Thoracic aorta (tissue), 2 donors: ENCODE measurements at regions not wholly inside any gene's neighbourhood (a gene's known extent, or its start where the extent isn't known, plus 50 kb on each side); places are given as distances from the start of the nearest gene placed in this dataset.

Experiments used
- ATAC-seq: fragments of 150-250 bp; one replicate; pipeline ENCODE4 v1.8.0; 2017; ENCODE audit warnings: low read depth; ENCODE audit not compliant: insufficient number of reproducible peaks, low FRiP score
- DNase-seq: peaks from one replicate; pipeline ENCODE4 v3.0.0-alpha.2; 2020; ENCODE audit warnings: low spot score
- H3K27ac ChIP-seq, 2 donors: fragments of 200-600 bp; sonication (generic); 1 replicate in 1 of 2; 2 replicates in 1 of 2; pipeline ENCODE4 v1.5.1; 2016; ENCODE audit warnings: mild to moderate bottlenecking in 2 of 2, moderate library complexity in 2 of 2
- H3K27me3 ChIP-seq: fragments of 200-600 bp; sonication (generic); replicated peaks from 2 replicates; pipeline ENCODE4 v1.6.0; 2016; ENCODE audit warnings: mild to moderate bottlenecking; ENCODE audit not compliant: insufficient read depth
- H3K36me3 ChIP-seq: fragments of 200-600 bp; sonication (generic); one replicate; pipeline ENCODE4 v1.5.1; 2016
- H3K4me1 ChIP-seq, 2 donors: fragments of 200-600 bp; sonication (generic); 1 replicate in 1 of 2; 2 replicates in 1 of 2; pipeline versions ENCODE4 v1.5.1 to v1.6.0; 2016; ENCODE audit warnings: low read depth in 2 of 2, mild to moderate bottlenecking in 1 of 2; ENCODE audit not compliant: control insufficient read depth in 1 of 2
- H3K4me3 ChIP-seq: fragments of 200-600 bp; sonication (generic); 2 replicates; pipeline ENCODE4 v1.5.1; 2016; ENCODE audit warnings: mild to moderate bottlenecking
- H3K9me3 ChIP-seq: fragments of 200-600 bp; sonication (generic); 2 replicates; pipeline ENCODE4 v1.5.1; 2016
- CTCF ChIP-seq: fragments of 200-600 bp; sonication (generic); IDR thresholded peaks from one replicate; pipeline ENCODE4 v1.5.1; 2019; ENCODE audit warnings: antibody characterized with exemption

GRCh38 chr4:136865526-136865925 is 666.8 kb downstream of the PCDH18 start:
- Histone ChIP-seq H3K27ac (no peak overlapping the region), H3K4me3 (no peak overlapping the region), H3K27me3 (no peaks in the 10 kb centered on the region), H3K9me3 (no peaks in the 10 kb centered on the region), H3K4me1 (peaks cover 0 to 2% of the 10 kb centered on the region in 2 donors), H3K36me3 (no peaks in the 10 kb centered on the region)
- TF ChIP-seq CTCF = no peak
- DNase-seq = no peak
- no peak for ATAC-seq

GRCh38 chr4:136864604-136865185 is 667.6 kb downstream of the PCDH18 start:
- Histone ChIP-seq H3K4me1 (peaks cover 0 to 2% of the 10 kb centered on the region in 2 donors), H3K4me3 (no peak overlapping the region), H3K27ac (no peak overlapping the region), H3K9me3 (no peaks in the 10 kb centered on the region), H3K27me3 (no peaks in the 10 kb centered on the region), H3K36me3 (no peaks in the 10 kb centered on the region)
- ATAC-seq = peak; percentile 50
- no peak for DNase-seq
- peak; percentile 67 for TF ChIP-seq CTCF

GRCh38 chr4:136863756-136864155 is 668.5 kb downstream of the PCDH18 start:
- H3K36me3 ChIP-seq = no peaks in the 10 kb centered on the region
- no peak for ATAC-seq

GRCh38 chr4:136862653-136863052 is 669.6 kb downstream of the PCDH18 start:
- no peaks in the 10 kb centered on the region for H3K27me3 ChIP-seq
- H3K4me1 ChIP-seq = peaks cover 0 to 2% of the 10 kb centered on the region in 2 donors
- H3K4me3 ChIP-seq = no peak overlapping the region
- H3K27ac ChIP-seq = no peak overlapping the region
- no peaks in the 10 kb centered on the region for H3K36me3 ChIP-seq
- TF ChIP-seq CTCF = no peak
- DNase-seq = no peak
- no peaks in the 10 kb centered on the region for H3K9me3 ChIP-seq
- no peak for ATAC-seq

More at GRCh38 chr4:136863756-136864155, 668.5 kb downstream of the PCDH18 start:
- no peak for DNase-seq
- H3K4me1 ChIP-seq = peaks cover 0 to 2% of the 10 kb centered on the region in 2 donors
- no peak overlapping the region for H3K4me3 ChIP-seq
- no peaks in the 10 kb centered on the region for H3K9me3 ChIP-seq
- no peaks in the 10 kb centered on the region for H3K27me3 ChIP-seq
- no peak overlapping the region for H3K27ac ChIP-seq
- no peak for TF ChIP-seq CTCF

GRCh38 chr4:136861091-136861490 is 671.2 kb downstream of the PCDH18 start:
- ATAC-seq (no peak), DNase-seq (no peak)
- Histone ChIP-seq H3K36me3 (no peaks in the 10 kb centered on the region), H3K4me1 (peaks cover 0 to 2% of the 10 kb centered on the region in 2 donors), H3K27ac (no peak overlapping the region), H3K9me3 (no peaks in the 10 kb centered on the region), H3K27me3 (no peaks in the 10 kb centered on the region), H3K4me3 (no peak overlapping the region)
- TF ChIP-seq CTCF = no peak
